GM20000 (cell line): ENCODE measurements at regions not wholly inside any gene's neighbourhood (a gene's known extent, or its start where the extent isn't known, plus 50 kb on each side); places are given as distances from the start of the nearest gene placed in this dataset.

Experiments used
- DNase-seq: peaks from one replicate; pipeline ENCODE4 v3.0.0; 2012; ENCODE audit warnings: low spot score
- TF ChIP-seq, protein P1 (sequence below): IDR thresholded peaks from 2 replicates; pipeline ENCODE4 v1.5.1; 2012; ENCODE audit warnings: mild to moderate bottlenecking, control low read depth; ENCODE audit errors: extremely low read depth, missing control alignments

GRCh38 chr18:29071869-29072268 is 894.9 kb upstream of the CDH2 start:
- TF ChIP-seq, protein P1, sequence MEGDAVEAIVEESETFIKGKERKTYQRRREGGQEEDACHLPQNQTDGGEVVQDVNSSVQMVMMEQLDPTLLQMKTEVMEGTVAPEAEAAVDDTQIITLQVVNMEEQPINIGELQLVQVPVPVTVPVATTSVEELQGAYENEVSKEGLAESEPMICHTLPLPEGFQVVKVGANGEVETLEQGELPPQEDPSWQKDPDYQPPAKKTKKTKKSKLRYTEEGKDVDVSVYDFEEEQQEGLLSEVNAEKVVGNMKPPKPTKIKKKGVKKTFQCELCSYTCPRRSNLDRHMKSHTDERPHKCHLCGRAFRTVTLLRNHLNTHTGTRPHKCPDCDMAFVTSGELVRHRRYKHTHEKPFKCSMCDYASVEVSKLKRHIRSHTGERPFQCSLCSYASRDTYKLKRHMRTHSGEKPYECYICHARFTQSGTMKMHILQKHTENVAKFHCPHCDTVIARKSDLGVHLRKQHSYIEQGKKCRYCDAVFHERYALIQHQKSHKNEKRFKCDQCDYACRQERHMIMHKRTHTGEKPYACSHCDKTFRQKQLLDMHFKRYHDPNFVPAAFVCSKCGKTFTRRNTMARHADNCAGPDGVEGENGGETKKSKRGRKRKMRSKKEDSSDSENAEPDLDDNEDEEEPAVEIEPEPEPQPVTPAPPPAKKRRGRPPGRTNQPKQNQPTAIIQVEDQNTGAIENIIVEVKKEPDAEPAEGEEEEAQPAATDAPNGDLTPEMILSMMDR, result no peak
- DNase-seq, result no peak

GRCh38 chr18:29063346-29063745 is 886.4 kb upstream of the CDH2 start:
- no peak for DNase-seq
- TF ChIP-seq, protein P1, result no peak

GRCh38 chr18:29062921-29063320 is 886.0 kb upstream of the CDH2 start:
- TF ChIP-seq, protein P1, result no peak
- DNase-seq, result no peak

DNA sequence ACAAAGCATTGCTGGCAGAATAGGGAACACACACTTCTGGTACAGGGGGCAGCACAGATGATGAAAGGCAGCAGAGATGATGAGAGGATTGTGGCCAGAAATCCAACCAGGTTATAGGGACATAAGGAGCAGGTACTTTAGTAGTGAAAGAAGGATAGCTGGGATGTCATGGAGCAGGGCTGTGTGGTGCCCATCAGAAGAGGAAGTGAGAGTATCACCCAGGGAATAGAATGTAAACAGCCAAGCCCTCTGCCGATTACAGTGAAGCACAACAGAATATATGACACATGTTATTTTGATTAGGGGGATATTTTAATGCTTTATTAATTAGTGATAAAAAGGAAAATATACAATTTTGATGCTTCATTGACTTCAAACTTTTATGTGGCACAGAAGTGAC is 883.4 kb upstream of the CDH2 start:
- TF ChIP-seq, protein P1, result no peak
- no peak for DNase-seq

DNA sequence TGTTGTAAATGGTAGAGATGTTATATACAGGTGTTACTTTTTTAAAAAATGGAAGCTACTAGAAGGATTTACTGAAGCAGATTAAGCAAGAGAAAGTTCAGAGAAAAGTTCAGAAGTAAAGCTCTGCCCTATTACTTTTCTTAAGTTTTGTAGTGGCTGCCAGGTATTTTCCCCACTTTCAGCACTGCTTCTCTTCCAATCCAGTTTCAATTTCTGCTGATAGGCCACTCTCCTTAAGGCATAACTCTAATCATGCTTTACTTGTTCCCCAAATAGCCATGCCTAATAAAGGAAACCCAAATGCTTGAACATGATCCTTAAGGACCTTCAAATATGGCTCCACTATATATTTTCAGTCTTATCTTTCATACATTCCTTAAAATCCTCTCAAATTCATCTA is 880.8 kb upstream of the CDH2 start:
- TF ChIP-seq, protein P1, result no peak
- no peak for DNase-seq

GRCh38 chr18:29056800-29057199 is 879.9 kb upstream of the CDH2 start:
- TF ChIP-seq, protein P1, result no peak
- DNase-seq, result no peak

DNA sequence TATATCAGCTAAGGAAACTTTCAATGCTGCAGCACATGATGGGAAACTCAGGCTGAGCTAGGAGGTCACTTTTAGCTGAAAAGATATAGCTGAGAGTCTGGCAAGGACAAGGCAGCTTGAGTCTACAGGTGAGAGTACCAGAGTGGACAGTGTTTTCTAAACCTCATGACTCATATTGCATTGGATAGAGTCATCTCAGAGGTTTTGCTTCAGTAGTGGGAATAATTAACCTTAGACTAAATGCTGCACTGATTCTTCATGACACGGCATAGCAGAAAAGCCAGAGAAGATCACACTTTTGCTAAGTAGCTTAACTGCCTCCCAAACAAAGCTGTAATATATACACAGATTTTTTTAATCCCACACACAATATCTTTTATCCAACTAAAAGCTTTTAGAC is 865.0 kb upstream of the CDH2 start:
- no peak for DNase-seq
- TF ChIP-seq, protein P1, result no peak
